Chondrocyte (in vitro differentiated cells): ENCODE measurements at regions not wholly inside any gene's neighbourhood (a gene's known extent, or its start where the extent isn't known, plus 50 kb on each side); places are given as distances from the start of the nearest gene placed in this dataset.

Experiments
- DNase-seq: peaks from one replicate; pipeline ENCODE4 v3.0.0; 2021; ENCODE audit warnings: mixed read lengths, low spot score
- H3K27ac Mint-ChIP-seq: one replicate; pipeline ENCODE4 v1.8.0; 2021; ENCODE audit warnings: mild to moderate bottlenecking, moderate library complexity, mixed read lengths; ENCODE audit not compliant: unreplicated experiment
- H3K27me3 Mint-ChIP-seq: 2 replicates; pipeline ENCODE4 v1.8.0; 2021; ENCODE audit warnings: low read depth, mixed read lengths
- H3K36me3 Mint-ChIP-seq: 2 replicates; pipeline ENCODE4 v1.8.0; 2021; ENCODE audit warnings: low read depth, mixed read lengths
- H3K4me1 Mint-ChIP-seq: 2 replicates; pipeline ENCODE4 v1.8.0; 2021; ENCODE audit warnings: low read depth, mild to moderate bottlenecking, mixed read lengths
- H3K4me3 Mint-ChIP-seq: one replicate; pipeline ENCODE4 v1.8.0; 2021; ENCODE audit warnings: mild to moderate bottlenecking, moderate library complexity, mixed read lengths; ENCODE audit not compliant: unreplicated experiment
- H3K9me3 Mint-ChIP-seq: 2 replicates; pipeline ENCODE4 v1.8.0; 2021; ENCODE audit warnings: low read depth, mixed read lengths
- CTCF ChIP-seq: fragments of 200-600 bp; sonication (generic); IDR thresholded peaks from 2 replicates; pipeline ENCODE4 v1.5.0; 2021; ENCODE audit warnings: antibody characterized with exemption, mild to moderate bottlenecking, moderate library complexity

GRCh38 chr1:17967623-17968255 lies 139.9 kb upstream of the IGSF21 start:
- no peak for TF ChIP-seq CTCF
- Mint-ChIP-seq H3K36me3 (no peaks in the 10 kb centered on the region), H3K4me1 (no peaks in the 10 kb centered on the region), H3K27me3 (peaks cover 18% of the 10 kb centered on the region), H3K9me3 (no peaks in the 10 kb centered on the region), H3K27ac (no peak overlapping the region), H3K4me3 (no peak overlapping the region)
- DNase-seq, result no peak

- Mint-ChIP-seq H3K4me3 (no peak overlapping the region), H3K36me3 (no peaks in the 10 kb centered on the region), H3K9me3 (no peaks in the 10 kb centered on the region), H3K27me3 (peaks cover 26% of the 10 kb centered on the region), H3K27ac (no peak overlapping the region), H3K4me1 (no peaks in the 10 kb centered on the region)
- no peak for DNase-seq
- TF ChIP-seq CTCF, result no peak
These were observed 136.8 kb upstream of the IGSF21 start for GRCh38 chr1:17970757-17971156.

- no peak for DNase-seq
- Mint-ChIP-seq H3K4me3 (no peak overlapping the region), H3K4me1 (no peaks in the 10 kb centered on the region), H3K27me3 (peaks cover 27% of the 10 kb centered on the region), H3K36me3 (no peaks in the 10 kb centered on the region), H3K27ac (no peak overlapping the region), H3K9me3 (no peaks in the 10 kb centered on the region)
- no peak for TF ChIP-seq CTCF
These were observed 133.9 kb upstream of the IGSF21 start for GRCh38 chr1:17973694-17974093.

- DNase-seq, result no peak
- Mint-ChIP-seq H3K9me3 (no peaks in the 10 kb centered on the region), H3K4me3 (no peak overlapping the region), H3K27me3 (peaks cover 24% of the 10 kb centered on the region), H3K4me1 (no peaks in the 10 kb centered on the region), H3K27ac (no peak overlapping the region), H3K36me3 (no peaks in the 10 kb centered on the region)
- TF ChIP-seq CTCF, result no peak
These were observed 130.7 kb upstream of the IGSF21 start for GRCh38 chr1:17976854-17977253.

- Mint-ChIP-seq H3K4me1 (no peaks in the 10 kb centered on the region), H3K36me3 (no peaks in the 10 kb centered on the region), H3K9me3 (no peaks in the 10 kb centered on the region), H3K27me3 (peaks cover 19% of the 10 kb centered on the region), H3K4me3 (no peak overlapping the region), H3K27ac (no peak overlapping the region)
- TF ChIP-seq CTCF, result no peak
- DNase-seq, result no peak
These were observed 129.6 kb upstream of the IGSF21 start for GRCh38 chr1:17978016-17978415.
